Erythroblast (primary cell): ENCODE measurements at regions not wholly inside any gene's neighbourhood (a gene's known extent, or its start where the extent isn't known, plus 50 kb on each side); places are given as distances from the start of the nearest gene placed in this dataset.

Experiments used
- GATA1 ChIP-seq: IDR thresholded peaks from 2 replicates; pipeline ENCODE4 v1.6.1; 2011; ENCODE audit warnings: low read depth, mild to moderate bottlenecking, control low read depth, low read length, moderate library complexity
- POLR2A ChIP-seq: IDR thresholded peaks from 2 replicates; pipeline ENCODE4 v1.6.1; 2011; ENCODE audit warnings: mild to moderate bottlenecking, low read length

DNA sequence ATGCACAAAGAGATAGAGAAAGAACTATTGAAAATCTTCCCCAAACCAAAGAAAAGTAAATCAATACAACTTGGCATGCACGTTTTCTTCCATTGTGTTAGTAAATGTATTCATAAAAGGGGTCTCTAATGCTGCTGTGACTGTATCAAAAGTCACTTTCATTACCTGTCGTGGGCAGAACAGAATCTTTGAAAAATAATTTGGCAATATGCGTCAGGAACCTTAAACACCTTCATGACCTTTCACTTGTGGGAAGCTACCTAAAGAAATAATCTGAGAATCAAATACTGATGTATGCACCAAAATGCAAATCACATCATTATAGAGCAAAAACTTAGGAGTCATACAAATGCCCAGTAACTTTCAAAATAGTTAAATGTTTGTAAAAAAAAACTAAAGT lies 105.3 kb downstream of the ARL4C start:
- no peak for TF ChIP-seq POLR2A
- TF ChIP-seq GATA1, result no peak
